WERI-Rb-1 (cell line): ENCODE measurements at regions not wholly inside any gene's neighbourhood (a gene's known extent, or its start where the extent isn't known, plus 50 kb on each side); places are given as distances from the start of the nearest gene placed in this dataset.
"Not testable (repeated sequence)": the region's sequence is repeated elsewhere in the genome, so short reads cannot be mapped to it uniquely, and the experiment has no call there.

Source experiments
- DNase-seq: peaks from one replicate; pipeline ENCODE4 v3.0.0-alpha.2; 2020
- H3K27ac ChIP-seq: fragments of 250-450 bp; sonication (Bioruptor Pico); 2 replicates; pipeline ENCODE4 v1.5.1; 2020; ENCODE audit warnings: mild to moderate bottlenecking, moderate library complexity
- H3K27me3 ChIP-seq: fragments of 250-450 bp; sonication (Bioruptor Pico); 2 replicates; pipeline ENCODE4 v1.5.1; 2021; ENCODE audit warnings: mild to moderate bottlenecking, low read depth, moderate library complexity; ENCODE audit not compliant: insufficient read depth, severe bottlenecking
- H3K36me3 ChIP-seq: fragments of 250-450 bp; sonication (Bioruptor Pico); 2 replicates; pipeline ENCODE4 v1.5.1; 2020; ENCODE audit warnings: mild to moderate bottlenecking, moderate library complexity
- H3K4me3 ChIP-seq: 2 replicates; pipeline ENCODE4 v1.5.1; 2011; ENCODE audit warnings: low read depth, mild to moderate bottlenecking, control low read depth, low read length
- H3K9me3 ChIP-seq: fragments of 250-450 bp; sonication (Bioruptor Pico); 2 replicates; pipeline ENCODE4 v1.5.1; 2021; ENCODE audit warnings: mild to moderate bottlenecking, moderate library complexity; ENCODE audit not compliant: severe bottlenecking
- CTCF ChIP-seq: IDR thresholded peaks from 2 replicates; pipeline ENCODE4 v1.5.1; 2011; ENCODE audit warnings: low read depth, mild to moderate bottlenecking, control low read depth, inconsistent platforms, low read length

- no peak for DNase-seq
- no peaks in the 10 kb centered on the region for H3K27me3 ChIP-seq
- no peak overlapping the region for H3K27ac ChIP-seq
- no peak for TF ChIP-seq CTCF
- no peaks in the 10 kb centered on the region for H3K36me3 ChIP-seq
- H3K9me3 ChIP-seq, result no peaks in the 10 kb centered on the region
- no peak overlapping the region for H3K4me3 ChIP-seq
Observed at GRCh38 chr1:72435025-72435424, 152.7 kb upstream of the NEGR1 start.

GRCh38 chr1:72434070-72434469 is 151.7 kb upstream of the NEGR1 start:
- Histone ChIP-seq H3K9me3 (no peaks in the 10 kb centered on the region), H3K27ac (no peak overlapping the region), H3K4me3 (no peak overlapping the region), H3K27me3 (no peaks in the 10 kb centered on the region), H3K36me3 (no peaks in the 10 kb centered on the region)
- no peak for TF ChIP-seq CTCF
- DNase-seq, result no peak

GRCh38 chr1:72433591-72433990 is 151.3 kb upstream of the NEGR1 start:
- Histone ChIP-seq H3K36me3 (no peaks in the 10 kb centered on the region), H3K4me3 (no peak overlapping the region), H3K9me3 (no peaks in the 10 kb centered on the region), H3K27me3 (no peaks in the 10 kb centered on the region), H3K27ac (no peak overlapping the region)
- TF ChIP-seq CTCF, result no peak
- DNase-seq, result no peak

DNA sequence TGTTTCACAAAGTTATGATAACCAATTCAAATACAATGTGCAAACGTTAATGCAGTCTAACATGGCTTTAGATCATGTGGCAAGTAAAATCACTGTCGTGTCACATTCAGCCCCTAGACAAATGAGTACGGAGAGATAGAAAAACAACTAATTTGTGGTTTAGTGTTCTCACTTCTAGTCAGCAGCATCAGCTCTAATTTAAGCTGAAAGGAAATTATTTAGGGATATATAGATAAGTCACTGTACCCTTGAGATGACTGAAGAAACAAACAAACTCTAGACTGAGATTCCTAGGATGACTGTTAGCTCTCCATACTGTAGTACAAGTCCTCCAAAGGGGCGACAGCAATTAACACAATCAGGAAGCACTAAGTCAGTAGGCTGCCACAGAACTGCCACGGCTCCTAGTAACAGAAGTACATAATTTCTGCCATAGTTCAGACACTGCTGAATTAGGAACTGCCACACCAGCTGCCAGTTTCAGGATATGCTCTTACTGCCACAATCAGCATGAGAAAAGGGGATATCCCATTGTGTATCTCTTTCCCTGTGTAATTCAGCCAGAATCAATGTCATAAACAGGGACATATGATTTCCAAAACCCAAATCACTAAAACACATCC is 150.4 kb upstream of the NEGR1 start:
- no peaks in the 10 kb centered on the region for H3K9me3 ChIP-seq
- H3K27me3 ChIP-seq, result no peaks in the 10 kb centered on the region
- no peak for DNase-seq
- H3K36me3 ChIP-seq, result no peaks in the 10 kb centered on the region
- no peak for TF ChIP-seq CTCF
- H3K4me3 ChIP-seq, result no peak overlapping the region
- H3K27ac ChIP-seq, result no peak overlapping the region

GRCh38 chr1:72431810-72432209 is 149.5 kb upstream of the NEGR1 start:
- H3K4me3 ChIP-seq, result no peak overlapping the region
- H3K27me3 ChIP-seq, result no peaks in the 10 kb centered on the region
- no peak for DNase-seq
- no peak overlapping the region for H3K27ac ChIP-seq
- H3K9me3 ChIP-seq, result no peaks in the 10 kb centered on the region
- no peak for TF ChIP-seq CTCF
- H3K36me3 ChIP-seq, result no peaks in the 10 kb centered on the region

GRCh38 chr1:72428276-72428675 is 145.9 kb upstream of the NEGR1 start:
- H3K27me3 ChIP-seq, H3K4me3 ChIP-seq, H3K36me3 ChIP-seq, H3K9me3 ChIP-seq, DNase-seq, H3K27ac ChIP-seq: not testable (repeated sequence)
